H1 (cell line): ENCODE measurements at regions not wholly inside any gene's neighbourhood (a gene's known extent, or its start where the extent isn't known, plus 50 kb on each side); places are given as distances from the start of the nearest gene placed in this dataset.

Source experiments
- CTCF ChIA-PET: fragments of 300-600 bp; sonication (Branson Sonifier 250); formaldehyde crosslinking; loops from one replicate; lab custom pipeline; 2021; ENCODE audit not compliant: partially characterized antibody; lab: Charles Lee
- POLR2A ChIA-PET: fragments of 300-600 bp; sonication (Branson Sonifier 250); formaldehyde crosslinking; loops from one replicate; lab custom pipeline; 2021; ENCODE audit warnings: inconsistent platforms; ENCODE audit not compliant: partially characterized antibody; lab: Charles Lee
- DNase-seq, 2 experiments: peaks; one replicate each; pipeline versions ENCODE4 v3.0.0 to v3.0.0-alpha.2; 2010 to 2022; ENCODE audit warnings: low spot score in 2 of 2, low read depth in 1 of 2, mixed read lengths in 1 of 2
- FAIRE-seq: peaks from 2 replicates; lab custom pipeline; 2011; peaks lifted over from hg19 to GRCh38; lab: Jason Lieb, UNC
- H2AFZ ChIP-seq: 2 replicates; pipeline ENCODE4 v1.8.1; 2012; ENCODE audit warnings: low read length, inconsistent platforms
- H2AK5ac ChIP-seq: 2 replicates; pipeline ENCODE4 v1.6.1; 2013; ENCODE audit warnings: low read depth, low read length
- H2BK120ac ChIP-seq: replicated peaks from 2 replicates; pipeline ENCODE3; 2013; ENCODE audit warnings: low read depth, low read length, inconsistent platforms
- H2BK12ac ChIP-seq: 2 replicates; pipeline ENCODE4 v1.6.1; 2013; ENCODE audit warnings: low read depth, low read length
- H2BK15ac ChIP-seq: 2 replicates; pipeline ENCODE4 v1.6.1; 2013; ENCODE audit warnings: low read length
- H2BK20ac ChIP-seq: 2 replicates; pipeline ENCODE4 v1.6.1; 2013; ENCODE audit warnings: low read length
- H2BK5ac ChIP-seq: 2 replicates; pipeline ENCODE4 v1.6.1; 2013; ENCODE audit warnings: low read depth, low read length
- H3K14ac ChIP-seq: 2 replicates; pipeline ENCODE4 v1.6.1; 2013; ENCODE audit warnings: inconsistent platforms; ENCODE audit not compliant: insufficient read length
- H3K18ac ChIP-seq: 2 replicates; pipeline ENCODE4 v1.6.1; 2013; ENCODE audit warnings: low read length; ENCODE audit errors: extremely low read depth
- H3K23ac ChIP-seq: 2 replicates; pipeline ENCODE4 v1.6.1; 2013; ENCODE audit warnings: inconsistent platforms; ENCODE audit not compliant: insufficient read length
- H3K23me2 ChIP-seq: 2 replicates; pipeline ENCODE4 v1.6.1; 2013; ENCODE audit warnings: low read depth, low read length
- H3K27ac ChIP-seq: 2 replicates; pipeline ENCODE4 v1.6.1; 2011; ENCODE audit warnings: low read depth, low read length, inconsistent platforms
- H3K27me3 ChIP-seq, 4 experiments: replicated peaks in 1 of 4; 1 replicate in 1 of 4; 2 replicates in 3 of 4; pipeline versions ENCODE4 v1.6.1 to v1.8.1; 2011 to 2013; ENCODE audit warnings: low read length in 3 of 4, mild to moderate bottlenecking in 3 of 4, inconsistent platforms in 2 of 4, mixed read lengths in 2 of 4, moderate library complexity in 1 of 4; ENCODE audit not compliant: control insufficient read depth in 3 of 4, insufficient read depth in 3 of 4; ENCODE audit errors: extremely low read depth in 1 of 4
- H3K36me3 ChIP-seq, 4 experiments: 2 replicates each; pipeline versions ENCODE4 v1.6.1 to v1.8.1; 2011 to 2013; ENCODE audit warnings: mild to moderate bottlenecking in 4 of 4, low read length in 3 of 4, moderate library complexity in 2 of 4, control low read depth in 1 of 4, inconsistent platforms in 1 of 4; ENCODE audit not compliant: insufficient read depth in 4 of 4, control insufficient read depth in 2 of 4
- H3K4ac ChIP-seq: replicated peaks from 2 replicates; pipeline ENCODE3; 2013; ENCODE audit warnings: low read length, low read depth, mixed read lengths, inconsistent platforms; ENCODE audit not compliant: insufficient read length
- H3K4me1 ChIP-seq, 4 experiments: replicated peaks in 1 of 4; 1 replicate in 1 of 4; 2 replicates in 3 of 4; pipeline versions ENCODE4 v1.6.1 to v1.8.1; 2011 to 2013; ENCODE audit warnings: low read length in 3 of 4, inconsistent platforms in 2 of 4, mixed read lengths in 1 of 4; ENCODE audit not compliant: insufficient read depth in 4 of 4, control insufficient read depth in 3 of 4
- H3K4me2 ChIP-seq, 2 experiments: 2 replicates each; pipeline versions ENCODE4 v1.6.1 to v1.8.1; 2011 to 2013; ENCODE audit warnings: low read depth in 2 of 2, low read length in 2 of 2, control low read depth in 1 of 2, inconsistent platforms in 1 of 2, mild to moderate bottlenecking in 1 of 2; ENCODE audit not compliant: insufficient read depth in 1 of 2
- H3K4me3 ChIP-seq, 4 experiments: fragments of 200-600, 300-600 bp in 1 of 4; sonication (generic), shearing (Covaris generic), sonication (Bioruptor Twin) in 1 of 4; 2 replicates each; pipeline versions ENCODE4 v1.5.1 to v1.8.1; 2011 to 2016; ENCODE audit warnings: low read length in 4 of 4, low read depth in 3 of 4, control low read depth in 2 of 4, inconsistent platforms in 2 of 4, mild to moderate bottlenecking in 2 of 4, mixed read lengths in 1 of 4, moderate library complexity in 1 of 4; ENCODE audit not compliant: insufficient read depth in 2 of 4; ENCODE audit errors: extremely low read depth in 1 of 4
- H3K56ac ChIP-seq: replicated peaks from 2 replicates; pipeline ENCODE3; 2013; ENCODE audit warnings: low read depth, mild to moderate bottlenecking, mixed read lengths, low read length, inconsistent platforms; ENCODE audit not compliant: insufficient read length
- H3K79me1 ChIP-seq: 2 replicates; pipeline ENCODE4 v1.6.1; 2013; ENCODE audit warnings: low read depth, low read length, control low read depth
- H3K79me2 ChIP-seq, 2 experiments: 2 replicates each; pipeline versions ENCODE4 v1.6.1 to v1.8.1; 2012 to 2013; ENCODE audit warnings: low read length in 2 of 2, mild to moderate bottlenecking in 2 of 2, inconsistent platforms in 1 of 2; ENCODE audit not compliant: insufficient read depth in 2 of 2, control insufficient read depth in 1 of 2
- H3K9ac ChIP-seq, 4 experiments: replicated peaks in 1 of 4; 1 replicate in 1 of 4; 2 replicates in 3 of 4; pipeline versions ENCODE4 v1.6.1 to v1.8.1; 2011 to 2013; ENCODE audit warnings: low read depth in 3 of 4, low read length in 3 of 4, control low read depth in 2 of 4, mild to moderate bottlenecking in 2 of 4, moderate library complexity in 2 of 4, inconsistent platforms in 1 of 4; ENCODE audit errors: extremely low read depth in 1 of 4
- H3K9me3 ChIP-seq, 2 experiments: 2 replicates each; pipeline versions ENCODE4 v1.6.1 to v1.8.1; 2012 to 2013; ENCODE audit warnings: mild to moderate bottlenecking in 2 of 2, moderate library complexity in 2 of 2, control low read depth in 1 of 2, inconsistent platforms in 1 of 2, low read depth in 1 of 2, low read length in 1 of 2, mixed read lengths in 1 of 2; ENCODE audit not compliant: insufficient read depth in 2 of 2
- H4K20me1 ChIP-seq, 2 experiments: replicated peaks in 1 of 2; 2 replicates each; pipeline versions ENCODE3 to v1.8.1; 2011 to 2013; ENCODE audit warnings: inconsistent platforms in 2 of 2, low read length in 2 of 2, mild to moderate bottlenecking in 1 of 2; ENCODE audit not compliant: insufficient read depth in 2 of 2, control insufficient read depth in 1 of 2
- H4K5ac ChIP-seq: 2 replicates; pipeline ENCODE4 v1.6.1; 2013; ENCODE audit warnings: low read length, low read depth, mixed read lengths, inconsistent platforms; ENCODE audit not compliant: insufficient read length
- H4K8ac ChIP-seq: 2 replicates; pipeline ENCODE4 v1.8.0; 2013; ENCODE audit warnings: mild to moderate bottlenecking, moderate library complexity, low read length, inconsistent platforms; ENCODE audit not compliant: insufficient read depth; ENCODE audit errors: extremely low read depth
- H4K91ac ChIP-seq: replicated peaks from 2 replicates; pipeline ENCODE3; 2013; ENCODE audit warnings: low read length, mixed read lengths, inconsistent platforms; ENCODE audit not compliant: insufficient read length
- BACH1 ChIP-seq: IDR thresholded peaks from 2 replicates; pipeline ENCODE4 v1.6.1; 2012; ENCODE audit warnings: low read length, improper control_type of control experiment
- CTCF ChIP-seq, 3 experiments: IDR thresholded peaks; 1 replicate in 2 of 3; 2 replicates in 1 of 3; pipeline versions ENCODE4 v1.5.1 to v1.6.1; 2011; ENCODE audit warnings: low read length in 3 of 3, mild to moderate bottlenecking in 3 of 3, inconsistent platforms in 2 of 3, low read depth in 1 of 3, moderate library complexity in 1 of 3; ENCODE audit not compliant: insufficient read depth in 1 of 3; ENCODE audit errors: control extremely low read depth in 1 of 3
- EGR1 ChIP-seq: IDR thresholded peaks from 2 replicates; pipeline ENCODE4 v1.6.1; 2011; ENCODE audit warnings: low read depth, low read length, borderline replicate concordance
- EZH2 ChIP-seq: fragments of 200-600 bp; sonication (generic); IDR thresholded peaks from 2 replicates; pipeline ENCODE4 v1.7.1; 2012; ENCODE audit warnings: low read depth, mild to moderate bottlenecking, moderate library complexity, low read length, inconsistent platforms; ENCODE audit not compliant: severe bottlenecking
- NANOG ChIP-seq: IDR thresholded peaks from 2 replicates; pipeline ENCODE4 v1.6.1; 2011; ENCODE audit warnings: low read length, low read depth, mild to moderate bottlenecking, inconsistent platforms; ENCODE audit not compliant: insufficient read depth, poor library complexity, severe bottlenecking
- SIRT6 ChIP-seq: IDR thresholded peaks from one replicate; pipeline ENCODE4 v1.7.1; 2012; ENCODE audit warnings: low read length, inconsistent platforms
- SP4 ChIP-seq: IDR thresholded peaks from 2 replicates; pipeline ENCODE4 v1.6.1; 2012; ENCODE audit warnings: low read length, inconsistent platforms
- TAF1 ChIP-seq: IDR thresholded peaks from 2 replicates; pipeline ENCODE4 v1.6.1; 2011; ENCODE audit warnings: mild to moderate bottlenecking, low read depth, low read length
- TAF7 ChIP-seq: optimal IDR thresholded peaks from 2 replicates; pipeline ENCODE3; 2011; ENCODE audit warnings: low read depth, mild to moderate bottlenecking, inconsistent platforms, low read length, moderate library complexity, borderline replicate concordance
- YY1 ChIP-seq: IDR thresholded peaks from 2 replicates; pipeline ENCODE4 v1.6.1; 2011; ENCODE audit warnings: low read depth, mild to moderate bottlenecking, low read length
- WGBS, 2 experiments: shearing (Covaris generic) in 1 of 2; methylation state at CpG; one replicate each; pipeline versions ENCODE4 v1.1.6 to v1.1.7; 2013 to 2015; ENCODE audit warnings: low lambda C conversion rate in 2 of 2, mixed read lengths in 2 of 2, inconsistent platforms in 1 of 2, low coverage in 1 of 2, missing lambda C conversion rate in 1 of 2; ENCODE audit not compliant: insufficient replicate concordance in 2 of 2, insufficient coverage in 1 of 2, insufficient read length in 1 of 2; ENCODE audit errors: extremely low coverage in 1 of 2, missing lambda C conversion rate in 1 of 2; 5-methylcytosine and 5-hydroxymethylcytosine counted together

GRCh38 chr1:221240690-221241089, 361.4 kb downstream of the HLX start:
- Histone ChIP-seq H2BK12ac (no peak overlapping the region), H3K56ac (no peak overlapping the region), H3K4me2 (no peak overlapping the region), H4K20me1 (no peaks in the 10 kb centered on the region), H4K8ac (no peak overlapping the region), H3K4me3 (no peak overlapping the region), H3K23ac (no peak overlapping the region), H3K27me3 (no peaks in the 10 kb centered on the region; a peak in 1 of 7 replicates), H3K4me1 (no peaks in the 10 kb centered on the region), H4K91ac (no peak overlapping the region), H3K4ac (no peak overlapping the region), H2BK20ac (no peak overlapping the region), H3K9me3 (no peaks in the 10 kb centered on the region), H3K27ac (no peak overlapping the region), H2AK5ac (no peak overlapping the region), H3K79me2 (no peaks in the 10 kb centered on the region), H4K5ac (no peak overlapping the region), H3K9ac (no peak overlapping the region), H3K79me1 (no peaks in the 10 kb centered on the region), H3K14ac (no peak overlapping the region), H2BK120ac (no peak overlapping the region), H3K36me3 (no peaks in the 10 kb centered on the region), H2AFZ (no peak overlapping the region), H2BK15ac (no peak overlapping the region), H3K18ac (no peak overlapping the region), H2BK5ac (no peak overlapping the region), H3K23me2 (no peaks in the 10 kb centered on the region)
- POLR2A ChIA-PET: no interaction called here
- CTCF ChIA-PET: no interaction called here
- WGBS, 2 experiments: 94% methylated on average over 1 of the region's 1 CpG; no CpG with 5 or more reads in 1 of the 2 experiments
- no peak for FAIRE-seq
- no peak for DNase-seq
- TF ChIP-seq YY1 (no peak), NANOG (no peak), CTCF (IDR thresholded peaks at IDR 0.05; ENCODE audit: control extremely low read depth in 1 of 3, insufficient read depth in 1 of 3, low read depth in 1 of 3, low read length in 3 of 3) (no peak), EGR1 (no peak), BACH1 (no peak), EZH2 (no peak), TAF1 (no peak), SP4 (no peak), TAF7 (no peak), SIRT6 (no peak)
